Upper lobe of right lung (tissue), 1 donor: ENCODE measurements at regions not wholly inside any gene's neighbourhood (a gene's known extent, or its start where the extent isn't known, plus 50 kb on each side); places are given as distances from the start of the nearest gene placed in this dataset.

ENCODE experiments used
- ATAC-seq: fragments of 200-7000 bp; cut with Tn5 transposase; one replicate; pipeline ENCODE4 v1.9.1; 2020; ENCODE audit warnings: mild to moderate bottlenecking, moderate library complexity
- DNase-seq: peaks from one replicate; pipeline ENCODE4 v3.0.0-alpha.2; 2020
- H3K27ac ChIP-seq: fragments of 200-600 bp; one replicate; pipeline ENCODE4 v1.8.0; 2022
- H3K27me3 ChIP-seq: fragments of 200-600 bp; one replicate; pipeline ENCODE4 v1.8.0; 2022; ENCODE audit warnings: mild to moderate bottlenecking
- H3K36me3 ChIP-seq: fragments of 200-600 bp; one replicate; pipeline ENCODE4 v1.8.0; 2022
- H3K4me1 ChIP-seq: fragments of 200-600 bp; one replicate; pipeline ENCODE4 v1.8.0; 2022
- H3K4me3 ChIP-seq: fragments of 200-600 bp; one replicate; pipeline ENCODE4 v1.8.0; 2022; ENCODE audit warnings: mild to moderate bottlenecking
- H3K9me3 ChIP-seq: fragments of 200-600 bp; one replicate; pipeline ENCODE4 v1.8.0; 2022
- CTCF ChIP-seq: fragments of 200-600 bp; IDR thresholded peaks from one replicate; pipeline ENCODE4 v1.8.0; 2022; ENCODE audit warnings: antibody characterized with exemption
- intact Hi-C: fragments of 100-400 bp; cut with DNase I; formaldehyde crosslinking; loops from one replicate; pipeline ENCODE4 v1.11.0; 2022
- donor health status: DM: no; HTN: yes; CAD: no; lungs with severe emphysema.

- no peaks in the 10 kb centered on the region for H3K27me3 ChIP-seq
- no peaks in the 10 kb centered on the region for H3K9me3 ChIP-seq
- H3K36me3 ChIP-seq, result no peaks in the 10 kb centered on the region
- ATAC-seq, result no peak
- intact Hi-C loops, result no loop called here
- no peak for DNase-seq
- H3K4me1 ChIP-seq, result no peaks in the 10 kb centered on the region
- H3K4me3 ChIP-seq, result no peak overlapping the region
- H3K27ac ChIP-seq, result no peak overlapping the region
- no peak for TF ChIP-seq CTCF
These were observed 473.1 kb downstream of the ETNK1 start for GRCh38 chr12:23098110-23098509.

GRCh38 chr12:23098517-23098916, 473.5 kb downstream of the ETNK1 start:
- no peak for TF ChIP-seq CTCF

GRCh38 chr12:23099104-23099503, 474.1 kb downstream of the ETNK1 start:
- TF ChIP-seq CTCF, result no peak
- no peaks in the 10 kb centered on the region for H3K36me3 ChIP-seq
- H3K4me1 ChIP-seq, result no peaks in the 10 kb centered on the region
- H3K4me3 ChIP-seq, result no peak overlapping the region
- H3K27ac ChIP-seq, result no peak overlapping the region
- H3K9me3 ChIP-seq, result no peaks in the 10 kb centered on the region
- intact Hi-C loops, result no loop called here
- no peak for DNase-seq
- no peaks in the 10 kb centered on the region for H3K27me3 ChIP-seq
- no peak for ATAC-seq

More at GRCh38 chr12:23098517-23098916, 473.5 kb downstream of the ETNK1 start:
- no peaks in the 10 kb centered on the region for H3K36me3 ChIP-seq
- intact Hi-C loops, result no loop called here
- no peak for DNase-seq
- H3K27me3 ChIP-seq, result no peaks in the 10 kb centered on the region
- no peak for ATAC-seq
- H3K9me3 ChIP-seq, result no peaks in the 10 kb centered on the region
- no peak overlapping the region for H3K27ac ChIP-seq
- H3K4me3 ChIP-seq, result no peak overlapping the region
- no peaks in the 10 kb centered on the region for H3K4me1 ChIP-seq

- TF ChIP-seq CTCF, result no peak
- intact Hi-C loops, result no loop called here
- DNase-seq, result no peak
- Histone ChIP-seq H3K4me1 (no peaks in the 10 kb centered on the region), H3K9me3 (no peaks in the 10 kb centered on the region), H3K27ac (no peak overlapping the region), H3K27me3 (no peaks in the 10 kb centered on the region), H3K36me3 (no peaks in the 10 kb centered on the region), H3K4me3 (no peak overlapping the region)
- ATAC-seq, result no peak
These were observed 474.6 kb downstream of the ETNK1 start for GRCh38 chr12:23099604-23100003.

- no peak for TF ChIP-seq CTCF
- intact Hi-C loops, result no loop called here
- DNase-seq, result no peak
These were observed 484.0 kb downstream of the ETNK1 start for GRCh38 chr12:23108957-23109356.

GRCh38 chr12:23113781-23114180, 488.8 kb downstream of the ETNK1 start:
- intact Hi-C loops, result no loop called here

More at GRCh38 chr12:23108957-23109356, 484.0 kb downstream of the ETNK1 start:
- no peak for ATAC-seq
- Histone ChIP-seq H3K36me3 (no peaks in the 10 kb centered on the region), H3K9me3 (no peaks in the 10 kb centered on the region), H3K4me3 (no peak overlapping the region), H3K27me3 (no peaks in the 10 kb centered on the region), H3K4me1 (no peaks in the 10 kb centered on the region), H3K27ac (no peak overlapping the region)

More at GRCh38 chr12:23113781-23114180, 488.8 kb downstream of the ETNK1 start:
- no peak overlapping the region for H3K27ac ChIP-seq
- no peaks in the 10 kb centered on the region for H3K9me3 ChIP-seq
- DNase-seq (no peak), ATAC-seq (no peak)
- TF ChIP-seq CTCF, result no peak
- no peaks in the 10 kb centered on the region for H3K36me3 ChIP-seq
- H3K4me1 ChIP-seq, result no peaks in the 10 kb centered on the region
- H3K27me3 ChIP-seq, result no peaks in the 10 kb centered on the region
- no peak overlapping the region for H3K4me3 ChIP-seq
